ENCODE measurements at regions not wholly inside any gene's neighbourhood (a gene's known extent, or its start where the extent isn't known, plus 50 kb on each side); places are given as distances from the start of the nearest gene placed in this dataset.

- TF ChIP-seq CTCF (conservative IDR thresholded peaks at IDR 0.05; ENCODE audit: low read length) (no peak), EZH2phosphoT487 (IDR thresholded peaks at IDR 0.05; ENCODE audit: borderline replicate concordance, low read depth, low read length) (no peak)
- BruUV-seq (replicated peaks) = no TSS peak
- H3K9me2 ChIP-seq (ENCODE audit: insufficient read depth, low read length) = no peaks in the 10 kb centered on the region
- H3K4me2 ChIP-seq (ENCODE audit: low read length) = no peak overlapping the region
- no peak overlapping the region for H3K27ac ChIP-seq (ENCODE audit: low read depth, low read length, poor library complexity, severe bottlenecking)
- CTCF ChIA-PET (ENCODE audit: unreplicated experiment) = no interaction called here
- H2AFZ ChIP-seq (ENCODE audit: low read length) = no peak overlapping the region
- H3K36me3 ChIP-seq (ENCODE audit: insufficient read depth, low read length) = no peaks in the 10 kb centered on the region
- no peaks in the 10 kb centered on the region for H3K4me1 ChIP-seq (ENCODE audit: insufficient read depth, low read length, poor library complexity, severe bottlenecking)
- H3K79me2 ChIP-seq (ENCODE audit: insufficient read depth, low read depth, low read length) = no peaks in the 10 kb centered on the region
- POLR2A ChIA-PET = no interaction called here
- intact Hi-C loops (cut with micrococcal nuclease; ENCODE audit: unreplicated experiment) = no loop called here
- H4K20me1 ChIP-seq (ENCODE audit: insufficient read depth, low read length) = no peaks in the 10 kb centered on the region
- H3K9me3 ChIP-seq (ENCODE audit: low read length) = no peaks in the 10 kb centered on the region
- no peak overlapping the region for H3K4me3 ChIP-seq (ENCODE audit: low read depth, low read length, poor library complexity, severe bottlenecking)
- DNase-seq (ENCODE audit: low spot score) = no peak
These were observed 449.9 kb upstream of the NPVF start for GRCh38 chr7:25678215-25678614.

- no peak overlapping the region for H3K4me3 ChIP-seq (ENCODE audit: low read depth, low read length, poor library complexity, severe bottlenecking)
These were observed 452.4 kb upstream of the NPVF start for GRCh38 chr7:25680636-25681035.

GRCh38 chr7:25684360-25684759, 456.1 kb upstream of the NPVF start:
- CTCF ChIA-PET (ENCODE audit: unreplicated experiment) = no interaction called here

More at GRCh38 chr7:25680636-25681035, 452.4 kb upstream of the NPVF start:
- DNase-seq (ENCODE audit: low spot score) = no peak
- H3K9me3 ChIP-seq (ENCODE audit: low read length) = no peaks in the 10 kb centered on the region
- H4K20me1 ChIP-seq (ENCODE audit: insufficient read depth, low read length) = no peaks in the 10 kb centered on the region
- BruUV-seq (replicated peaks) = no TSS peak
- H3K36me3 ChIP-seq (ENCODE audit: insufficient read depth, low read length) = no peaks in the 10 kb centered on the region
- no peaks in the 10 kb centered on the region for H3K4me1 ChIP-seq (ENCODE audit: insufficient read depth, low read length, poor library complexity, severe bottlenecking)
- TF ChIP-seq CTCF (conservative IDR thresholded peaks at IDR 0.05; ENCODE audit: low read length) (no peak), EZH2phosphoT487 (IDR thresholded peaks at IDR 0.05; ENCODE audit: borderline replicate concordance, low read depth, low read length) (no peak)
- ChIA-PET CTCF (ENCODE audit: unreplicated experiment) (no interaction called here), POLR2A (no interaction called here)
- H3K4me2 ChIP-seq (ENCODE audit: low read length) = no peak overlapping the region
- H3K27ac ChIP-seq (ENCODE audit: low read depth, low read length, poor library complexity, severe bottlenecking) = no peak overlapping the region
- H2AFZ ChIP-seq (ENCODE audit: low read length) = no peak overlapping the region
- H3K9me2 ChIP-seq (ENCODE audit: insufficient read depth, low read length) = no peaks in the 10 kb centered on the region
- intact Hi-C loops (cut with micrococcal nuclease; ENCODE audit: unreplicated experiment) = no loop called here
- no peaks in the 10 kb centered on the region for H3K79me2 ChIP-seq (ENCODE audit: insufficient read depth, low read depth, low read length)

More at GRCh38 chr7:25684360-25684759, 456.1 kb upstream of the NPVF start:
- H3K4me3 ChIP-seq (ENCODE audit: low read depth, low read length, poor library complexity, severe bottlenecking) = no peak overlapping the region
- H3K36me3 ChIP-seq (ENCODE audit: insufficient read depth, low read length) = no peaks in the 10 kb centered on the region
- TF ChIP-seq EZH2phosphoT487 (IDR thresholded peaks at IDR 0.05; ENCODE audit: borderline replicate concordance, low read depth, low read length) = no peak
- TF ChIP-seq CTCF (conservative IDR thresholded peaks at IDR 0.05; ENCODE audit: low read length) = no peak
- peaks cover 14% of the 10 kb centered on the region for H3K4me1 ChIP-seq (ENCODE audit: insufficient read depth, low read length, poor library complexity, severe bottlenecking)
- no peak for DNase-seq (ENCODE audit: low spot score)
- no TSS peak for BruUV-seq (replicated peaks)
- H2AFZ ChIP-seq (ENCODE audit: low read length) = no peak overlapping the region
- H3K9me3 ChIP-seq (ENCODE audit: low read length) = no peaks in the 10 kb centered on the region
- no peaks in the 10 kb centered on the region for H4K20me1 ChIP-seq (ENCODE audit: insufficient read depth, low read length)
- H3K4me2 ChIP-seq (ENCODE audit: low read length) = no peak overlapping the region
- H3K79me2 ChIP-seq (ENCODE audit: insufficient read depth, low read depth, low read length) = no peaks in the 10 kb centered on the region
- intact Hi-C loops (cut with micrococcal nuclease; ENCODE audit: unreplicated experiment) = no loop called here
- POLR2A ChIA-PET = no interaction called here
- H3K27ac ChIP-seq (ENCODE audit: low read depth, low read length, poor library complexity, severe bottlenecking) = no peak overlapping the region
- H3K9me2 ChIP-seq (ENCODE audit: insufficient read depth, low read length) = no peaks in the 10 kb centered on the region

All from OCI-LY7 (cell line).